HG02938 (cell line): ENCODE measurements at regions not wholly inside any gene's neighbourhood (a gene's known extent, or its start where the extent isn't known, plus 50 kb on each side); places are given as distances from the start of the nearest gene placed in this dataset.
"Not testable (repeated sequence)": the region's sequence is repeated elsewhere in the genome, so short reads cannot be mapped to it uniquely, and the experiment has no call there.

Experiments used
- ATAC-seq: cut with Tn5 transposase; IDR thresholded peaks from one replicate; pipeline ENCODE4 v1.9.1; 2021; ENCODE audit warnings: mild to moderate bottlenecking, moderate library complexity; ENCODE audit not compliant: unreplicated experiment

DNA sequence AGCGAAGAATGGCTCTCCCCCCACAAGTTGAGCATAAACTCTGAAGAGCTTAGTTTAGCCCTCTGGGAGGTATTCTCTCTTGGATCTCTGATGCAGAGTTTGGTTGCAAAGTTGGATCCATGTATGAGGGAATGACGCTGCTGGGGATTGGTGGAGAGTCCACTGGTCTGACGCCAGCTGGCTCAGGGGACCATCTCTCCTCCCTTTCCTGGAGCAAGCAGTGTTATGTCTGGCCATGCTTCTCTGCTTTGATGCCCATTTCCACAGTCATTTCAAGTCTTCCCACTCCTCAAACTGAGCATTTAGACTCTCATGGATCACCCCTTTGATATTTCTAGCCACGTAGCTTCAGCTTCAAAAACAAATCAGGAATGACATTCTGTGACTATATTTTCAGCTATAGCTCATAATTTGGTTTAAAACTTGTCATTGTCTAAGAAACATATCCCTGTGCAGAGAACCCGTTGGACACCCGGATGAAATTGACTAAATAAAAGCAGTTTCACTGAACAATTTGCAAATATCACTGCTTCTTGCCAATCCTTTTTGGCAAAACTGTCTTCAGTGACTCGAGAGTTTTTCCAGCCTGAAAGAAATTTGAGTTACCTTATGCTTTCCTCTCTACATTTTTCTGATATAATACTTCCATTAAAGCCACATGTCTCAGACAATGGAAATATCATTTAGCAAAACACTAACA, 193.4 kb upstream of the CDH11 start:
- ATAC-seq = no peak

DNA sequence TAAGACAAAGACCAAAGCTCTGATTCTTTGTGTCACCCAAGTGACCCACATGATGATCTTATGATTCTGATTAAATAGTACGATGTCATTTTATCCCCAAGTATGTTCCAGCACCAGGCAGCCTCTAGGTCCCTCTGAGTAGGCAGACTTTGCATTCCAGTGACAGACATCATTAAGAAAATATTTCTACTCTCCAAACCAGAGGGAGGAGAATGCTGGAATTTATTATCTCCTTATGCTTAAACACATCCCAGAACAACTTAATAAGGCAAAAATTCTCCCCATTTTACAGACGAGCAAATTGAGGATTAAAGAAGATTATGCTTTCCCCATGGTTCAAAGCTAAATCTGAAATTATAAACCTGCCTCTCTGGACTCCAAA, 192.8 kb upstream of the CDH11 start:
- no peak for ATAC-seq

- no peak for ATAC-seq
Observed at GRCh38 chr16:65313936-65314626, 192.2 kb upstream of the CDH11 start.

DNA sequence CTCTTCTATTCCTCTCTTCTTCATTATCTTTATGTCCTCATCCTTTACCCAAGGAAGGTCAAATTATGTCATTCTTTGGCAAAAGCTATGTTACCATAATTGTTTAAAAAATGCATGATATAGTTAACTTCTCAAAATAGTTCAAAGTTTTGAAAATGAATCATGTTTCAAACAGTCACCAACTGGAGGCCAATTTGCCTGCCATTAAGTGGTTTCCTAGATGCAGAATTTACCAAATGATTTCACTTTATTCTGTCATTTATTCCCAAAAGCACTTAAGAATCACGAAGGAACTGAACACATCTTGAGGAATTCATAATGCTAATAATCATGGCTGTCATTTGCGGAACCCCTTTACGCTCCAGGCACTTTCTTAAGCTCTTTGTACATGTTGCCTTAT, 190.9 kb upstream of the CDH11 start:
- ATAC-seq = no peak

DNA sequence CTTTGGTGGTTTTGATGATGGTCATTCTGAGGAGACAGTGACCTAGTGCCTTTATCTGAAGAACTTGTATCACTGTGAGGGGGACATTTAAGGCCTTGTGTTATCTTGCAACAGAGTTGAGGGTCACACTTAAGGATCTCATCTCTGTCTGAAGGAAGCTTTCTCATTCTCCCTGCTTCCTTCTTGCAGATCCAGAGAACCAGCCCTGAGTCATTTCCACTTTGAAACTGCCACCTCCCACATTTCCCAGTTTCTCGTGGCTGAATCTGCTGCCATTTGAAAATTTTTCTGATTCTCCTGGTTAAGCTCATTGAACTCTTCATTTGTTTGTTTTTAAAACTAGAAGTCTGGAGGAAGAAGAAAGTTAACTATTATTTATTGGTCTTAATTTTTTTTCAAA, 190.2 kb upstream of the CDH11 start:
- ATAC-seq = no peak

GRCh38 chr16:65310491-65310890, 188.6 kb upstream of the CDH11 start:
- not testable (repeated sequence) for ATAC-seq

DNA sequence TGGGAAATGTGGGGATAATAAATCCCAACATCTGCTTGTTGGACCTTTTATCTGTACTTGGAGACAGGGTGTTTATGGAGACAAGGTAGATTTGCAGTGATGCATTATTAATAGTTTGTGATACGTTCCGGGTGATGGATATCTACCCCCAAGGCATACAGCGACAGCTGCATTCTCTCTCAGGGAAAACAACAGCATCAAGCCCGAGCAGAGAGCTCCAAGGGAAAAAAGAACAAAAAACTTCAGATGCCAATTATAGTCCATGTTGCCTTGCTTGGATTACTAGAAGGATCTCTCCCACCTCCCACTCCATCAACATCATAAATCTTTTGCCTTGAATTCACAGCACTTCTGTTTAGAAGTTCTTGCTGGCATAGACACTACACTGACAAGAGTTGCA, 187.5 kb upstream of the CDH11 start:
- no peak for ATAC-seq

GRCh38 chr16:65308506-65308905, 186.6 kb upstream of the CDH11 start:
- ATAC-seq = no peak

DNA sequence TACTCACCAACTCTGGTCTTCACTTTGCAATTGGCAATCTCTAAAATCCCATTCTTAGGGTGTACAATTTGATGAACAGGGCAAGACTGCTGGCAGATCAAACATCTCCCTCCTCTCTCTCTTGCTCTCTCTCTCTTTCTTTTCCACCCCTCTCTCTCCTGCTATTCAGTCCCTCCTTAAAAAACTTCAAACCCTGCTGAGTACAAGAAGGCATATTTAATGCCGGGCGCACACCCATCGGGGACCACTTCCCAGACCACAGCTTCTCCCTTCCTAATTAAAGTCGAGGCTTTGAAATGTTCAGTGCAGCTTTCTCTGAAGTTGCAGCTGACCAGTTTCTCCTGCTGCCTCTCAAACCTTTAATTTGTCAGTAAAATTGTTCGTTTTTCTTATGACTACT, 185.4 kb upstream of the CDH11 start:
- ATAC-seq = no peak

DNA sequence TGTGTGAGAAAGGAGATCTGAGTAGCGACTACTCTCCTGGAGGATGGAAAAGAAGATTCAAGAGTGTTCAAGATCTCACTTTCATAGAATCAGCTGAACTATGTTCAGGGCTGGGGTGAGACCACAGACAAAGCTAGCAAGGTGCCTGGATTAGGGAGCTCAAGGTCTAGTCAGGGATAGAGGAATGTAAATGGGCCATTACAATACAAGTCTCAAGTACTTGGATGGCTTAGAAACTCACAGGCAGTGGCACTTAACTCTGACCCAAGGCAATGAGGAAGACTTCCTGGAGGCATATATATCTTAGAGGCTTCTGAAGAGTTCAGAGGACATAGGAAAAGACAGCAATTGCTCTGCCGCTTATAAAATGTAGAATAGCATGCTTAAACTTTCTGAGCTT, 184.9 kb upstream of the CDH11 start:
- no peak for ATAC-seq

DNA sequence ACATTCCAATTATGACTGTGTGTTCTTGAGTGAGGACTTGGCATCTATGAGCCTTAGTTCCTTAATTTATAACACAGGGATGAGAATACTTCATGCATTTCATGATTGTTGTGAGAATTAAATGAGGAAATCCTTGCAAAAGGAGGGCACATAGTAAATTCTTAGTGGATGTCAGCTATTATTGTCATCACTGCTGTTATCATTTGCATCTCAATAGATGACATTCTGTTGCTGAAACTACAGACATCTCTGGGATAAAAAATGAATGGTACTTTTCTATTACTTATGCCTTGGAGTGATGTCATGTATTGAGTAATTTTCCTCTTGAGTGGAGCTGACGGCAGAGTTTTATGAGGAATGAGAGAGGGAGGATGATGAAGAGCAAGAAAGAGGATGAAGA, 184.4 kb upstream of the CDH11 start:
- no peak for ATAC-seq

DNA sequence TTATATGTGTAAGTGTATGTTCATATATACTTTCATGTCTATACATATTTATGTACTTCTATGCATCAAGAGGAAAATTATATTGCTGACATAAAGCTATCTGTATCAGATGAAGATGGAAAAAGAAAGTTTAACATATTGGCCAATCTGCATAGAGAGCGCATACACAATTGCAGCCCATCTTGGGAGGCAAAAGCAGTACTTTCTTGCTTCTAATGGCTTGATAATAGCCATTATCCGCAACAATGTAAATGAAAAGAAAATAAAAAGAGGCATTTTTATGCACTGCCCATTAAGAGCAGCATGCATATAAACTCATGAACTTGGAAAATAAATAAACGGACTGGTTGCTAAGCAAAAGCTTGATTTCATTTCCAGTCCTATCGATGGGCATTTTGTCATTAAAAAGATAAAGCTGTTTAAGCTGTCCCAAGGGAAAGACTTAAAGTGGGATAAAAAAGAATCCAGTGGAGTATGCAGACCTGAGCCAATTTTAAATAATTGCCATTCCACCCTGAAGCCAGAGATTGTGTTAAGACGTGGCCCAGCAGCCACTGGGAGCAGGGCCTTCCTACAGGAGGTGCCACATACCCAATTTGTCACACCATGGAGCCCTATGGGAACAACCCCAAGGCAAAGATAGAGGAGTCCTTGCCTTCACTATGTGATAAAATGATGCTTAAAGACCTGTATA, 183.6 kb upstream of the CDH11 start:
- ATAC-seq = no peak

- no peak for ATAC-seq
Observed at GRCh38 chr16:65301029-65301428, 179.2 kb upstream of the CDH11 start.

DNA sequence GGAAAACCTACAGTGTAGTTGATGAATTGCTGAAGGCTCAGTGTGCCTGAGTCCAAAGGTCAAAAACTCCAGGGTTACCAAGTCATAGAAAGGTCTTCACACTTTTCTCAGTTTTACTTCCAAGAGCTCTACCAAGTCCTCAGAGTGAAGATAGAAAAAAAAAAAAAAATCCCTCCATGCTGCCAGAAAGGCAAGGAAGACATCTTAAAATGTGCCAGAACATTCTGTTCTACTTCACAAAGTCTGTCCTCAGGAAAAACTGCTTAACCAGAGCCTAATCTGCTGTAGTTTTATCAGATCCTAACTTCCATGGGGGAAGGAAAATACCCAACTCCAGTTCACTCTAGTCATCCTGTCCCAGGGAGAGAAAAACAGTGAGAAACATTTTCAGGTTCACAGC, 175.6 kb upstream of the CDH11 start:
- ATAC-seq = no peak

- ATAC-seq = no peak
Observed at GRCh38 chr16:65295527-65295926, 173.7 kb upstream of the CDH11 start.

DNA sequence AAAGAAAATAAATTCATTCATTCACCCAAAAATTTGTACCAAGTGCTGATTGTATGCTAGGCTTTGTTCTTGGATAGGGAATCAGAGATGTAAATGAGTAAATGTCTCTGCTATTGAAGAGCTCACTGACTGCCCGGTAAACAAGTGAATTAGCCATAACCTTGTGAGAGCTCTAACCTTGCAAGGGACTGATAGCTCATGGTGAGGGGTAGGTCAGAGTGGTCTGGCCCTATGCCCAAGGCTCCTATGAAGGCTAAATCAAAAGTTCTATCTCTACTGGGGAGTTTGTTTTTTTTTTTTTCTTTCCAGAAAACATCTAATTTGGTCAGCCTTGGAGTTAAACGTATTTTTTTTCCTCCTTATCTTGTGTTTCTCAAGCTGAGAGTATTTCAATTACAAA, 172.8 kb upstream of the CDH11 start:
- ATAC-seq = no peak

DNA sequence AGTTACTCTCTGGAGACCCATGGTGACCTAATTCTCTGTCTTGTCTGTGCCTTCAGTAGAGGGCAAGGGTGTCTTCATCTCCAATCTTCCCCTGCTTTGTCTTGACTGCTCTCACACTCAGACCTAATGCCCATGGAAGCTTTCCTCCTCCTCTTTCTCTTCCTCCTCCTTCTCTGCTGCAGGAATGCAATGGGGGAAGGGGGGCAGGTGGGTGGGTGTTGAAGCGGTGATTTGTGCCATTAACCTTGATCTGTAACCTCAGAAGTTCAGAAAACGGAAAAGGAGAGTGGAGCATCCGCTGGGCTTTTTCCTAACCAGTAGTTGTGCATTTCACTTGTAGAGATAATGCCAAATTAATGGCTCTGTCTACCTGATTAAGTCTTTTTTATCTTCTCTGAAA, 172.3 kb upstream of the CDH11 start:
- no peak for ATAC-seq

DNA sequence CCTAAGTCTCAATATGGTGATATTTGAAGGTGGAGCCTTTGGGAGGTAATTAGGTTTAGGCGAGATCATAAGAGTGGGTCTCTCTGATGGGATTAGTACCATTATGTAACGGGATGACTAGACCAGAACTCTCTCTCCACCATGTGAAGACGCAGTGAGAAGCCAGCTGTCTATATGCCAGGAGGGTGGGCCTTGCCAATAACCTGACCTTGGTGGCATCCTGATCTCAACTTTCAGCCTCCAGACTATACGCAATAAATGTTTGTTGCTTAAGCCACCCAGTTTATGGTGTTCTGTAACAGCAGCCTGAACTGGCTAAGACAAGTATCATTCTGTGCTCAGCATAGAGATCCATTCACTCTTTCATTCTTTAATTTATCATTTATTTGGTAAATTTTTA, 167.2 kb upstream of the CDH11 start:
- no peak for ATAC-seq

GRCh38 chr16:65287307-65287706, 165.4 kb upstream of the CDH11 start:
- no peak for ATAC-seq

DNA sequence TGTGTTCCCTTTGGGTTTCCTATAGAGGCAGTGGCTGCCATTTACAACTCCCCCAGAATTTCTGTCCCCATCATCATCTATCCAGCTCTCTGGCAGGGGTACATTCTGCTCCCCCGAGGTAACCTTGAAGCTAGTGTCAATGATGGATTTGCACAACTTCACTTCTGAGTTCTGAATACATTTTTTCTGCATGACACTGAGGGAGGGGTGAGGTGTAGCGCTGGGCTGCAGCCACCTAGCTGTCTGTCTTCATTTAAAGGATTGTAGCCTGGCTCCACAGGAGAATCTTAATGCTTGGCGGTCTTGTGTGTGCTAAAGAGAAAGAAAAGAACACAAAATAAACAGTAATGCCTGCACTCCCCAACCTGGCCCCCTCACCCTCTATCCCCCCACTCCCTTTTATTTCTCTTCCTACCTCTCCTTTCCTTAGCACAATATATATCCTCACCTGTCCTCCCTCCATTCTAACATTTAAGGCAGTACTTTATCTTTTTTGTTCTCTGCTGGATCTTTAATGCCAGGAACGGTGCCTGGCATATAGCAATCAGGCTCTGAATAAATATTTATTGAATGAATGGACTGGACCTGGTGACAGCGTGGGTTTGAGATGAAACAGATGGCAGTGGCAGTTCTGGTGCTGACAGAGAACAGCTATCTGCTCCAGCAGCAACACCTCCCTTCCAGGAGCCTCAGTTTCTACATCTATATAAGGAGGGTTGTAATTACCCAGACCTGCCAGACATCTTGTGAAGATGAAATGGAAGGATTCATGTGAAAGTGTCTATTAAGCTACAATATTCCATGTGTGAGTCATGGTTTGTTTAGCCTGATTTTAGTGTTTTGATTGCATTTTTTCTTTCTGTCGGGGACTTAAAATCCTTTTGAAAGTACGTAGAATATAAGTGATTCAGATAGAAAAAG, 163.5 kb upstream of the CDH11 start:
- no peak for ATAC-seq

- ATAC-seq = no peak
Observed at GRCh38 chr16:65284626-65285025, 162.8 kb upstream of the CDH11 start.
